ENCODE measurements at regions not wholly inside any gene's neighbourhood (a gene's known extent, or its start where the extent isn't known, plus 50 kb on each side); places are given as distances from the start of the nearest gene placed in this dataset.

DNA sequence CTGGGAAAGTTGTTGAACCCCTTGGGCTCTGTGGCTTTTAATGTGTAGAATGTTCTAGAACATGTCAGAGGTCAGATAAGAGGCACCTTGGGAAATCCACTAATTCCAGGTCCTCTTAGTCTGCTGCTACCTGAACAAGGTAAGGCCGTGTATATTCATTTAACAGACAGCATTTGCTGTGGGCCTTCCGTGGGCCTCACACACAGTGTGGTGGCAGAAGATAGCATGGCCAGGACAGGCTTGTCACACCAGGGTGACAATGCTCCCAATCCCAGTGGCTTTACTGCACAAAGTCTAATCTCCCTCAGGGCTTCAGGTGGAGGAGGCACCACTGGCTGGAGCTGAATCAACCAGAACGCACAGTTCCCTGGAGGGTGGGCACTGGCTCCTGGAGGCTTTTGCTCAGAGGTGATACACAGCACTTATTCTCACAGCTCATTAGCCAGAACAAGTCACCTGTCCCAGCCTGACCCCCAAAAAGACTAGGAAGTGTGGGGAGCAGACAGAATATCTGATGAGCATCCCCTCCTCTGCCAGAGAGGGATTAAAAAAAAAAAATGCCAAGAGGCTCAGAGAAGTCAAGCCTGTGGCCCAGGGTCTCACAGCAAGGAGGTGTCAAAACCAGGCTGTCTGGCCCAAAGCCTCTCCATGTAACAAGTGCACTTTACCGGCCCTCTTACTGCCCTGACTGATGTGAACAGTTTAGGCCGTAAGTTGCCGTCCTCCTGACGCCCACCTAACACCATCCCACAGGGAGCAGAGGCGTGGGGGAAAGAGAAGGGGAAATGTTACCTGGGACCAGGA lies 216.9 kb upstream of the RAB6C start:
- H3K4me1 ChIP-seq = no peaks in the 10 kb centered on the region
- no peak overlapping the region for H3K4me3 ChIP-seq
- H3K27ac ChIP-seq = no peak overlapping the region
- DNase-seq = peak in 1 of 3 donors; percentile 34
- H3K36me3 ChIP-seq = no peaks in the 10 kb centered on the region
- TF ChIP-seq, protein P1, sequence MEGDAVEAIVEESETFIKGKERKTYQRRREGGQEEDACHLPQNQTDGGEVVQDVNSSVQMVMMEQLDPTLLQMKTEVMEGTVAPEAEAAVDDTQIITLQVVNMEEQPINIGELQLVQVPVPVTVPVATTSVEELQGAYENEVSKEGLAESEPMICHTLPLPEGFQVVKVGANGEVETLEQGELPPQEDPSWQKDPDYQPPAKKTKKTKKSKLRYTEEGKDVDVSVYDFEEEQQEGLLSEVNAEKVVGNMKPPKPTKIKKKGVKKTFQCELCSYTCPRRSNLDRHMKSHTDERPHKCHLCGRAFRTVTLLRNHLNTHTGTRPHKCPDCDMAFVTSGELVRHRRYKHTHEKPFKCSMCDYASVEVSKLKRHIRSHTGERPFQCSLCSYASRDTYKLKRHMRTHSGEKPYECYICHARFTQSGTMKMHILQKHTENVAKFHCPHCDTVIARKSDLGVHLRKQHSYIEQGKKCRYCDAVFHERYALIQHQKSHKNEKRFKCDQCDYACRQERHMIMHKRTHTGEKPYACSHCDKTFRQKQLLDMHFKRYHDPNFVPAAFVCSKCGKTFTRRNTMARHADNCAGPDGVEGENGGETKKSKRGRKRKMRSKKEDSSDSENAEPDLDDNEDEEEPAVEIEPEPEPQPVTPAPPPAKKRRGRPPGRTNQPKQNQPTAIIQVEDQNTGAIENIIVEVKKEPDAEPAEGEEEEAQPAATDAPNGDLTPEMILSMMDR (IDR thresholded peaks at IDR 0.05) = no peak
- TF ChIP-seq POLR2A (IDR thresholded peaks at IDR 0.05) = no peak
- H3K27me3 ChIP-seq = no peaks in the 10 kb centered on the region
- no peaks in the 10 kb centered on the region for H3K9me3 ChIP-seq

DNA sequence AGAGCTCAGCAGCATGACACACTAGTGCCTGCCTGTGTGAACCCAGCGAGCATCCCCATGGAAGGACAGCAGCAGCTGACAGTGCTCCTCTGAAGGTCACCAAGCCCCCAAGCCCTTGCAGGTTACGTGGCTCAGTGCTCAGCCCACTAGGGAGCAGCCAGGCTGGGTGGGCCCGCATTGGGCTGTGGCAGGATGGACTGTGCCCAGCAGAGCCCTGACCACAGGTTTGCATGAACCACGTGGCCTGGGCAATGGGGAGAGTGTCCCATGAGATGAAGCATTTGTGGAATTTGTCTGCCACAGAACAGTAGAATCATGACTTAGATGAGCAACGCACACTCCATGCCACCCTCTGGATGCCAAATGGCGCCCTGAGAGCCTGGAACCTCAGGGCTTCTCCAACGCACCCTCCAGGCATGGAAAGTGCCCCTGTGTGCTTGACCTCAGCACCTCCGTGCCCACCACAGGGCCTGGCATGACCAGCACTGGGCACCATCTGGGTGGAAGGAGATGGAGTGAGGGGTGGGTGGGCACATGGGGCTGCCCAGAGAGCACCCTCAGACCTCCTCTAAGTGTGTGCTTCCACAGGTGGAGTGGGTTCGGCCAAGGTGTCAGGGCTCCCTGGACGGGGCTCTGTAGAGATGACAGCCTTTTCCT lies 216.1 kb upstream of the RAB6C start:
- H3K27ac ChIP-seq = no peak overlapping the region
- H3K36me3 ChIP-seq = no peaks in the 10 kb centered on the region
- no peaks in the 10 kb centered on the region for H3K9me3 ChIP-seq
- H3K4me3 ChIP-seq = no peak overlapping the region
- TF ChIP-seq, protein P1 (IDR thresholded peaks at IDR 0.05) = no peak
- no peak for TF ChIP-seq POLR2A (IDR thresholded peaks at IDR 0.05)
- DNase-seq = peak in 1 of 3 donors; percentile 34
- H3K27me3 ChIP-seq = no peaks in the 10 kb centered on the region
- H3K4me1 ChIP-seq = no peaks in the 10 kb centered on the region

DNA sequence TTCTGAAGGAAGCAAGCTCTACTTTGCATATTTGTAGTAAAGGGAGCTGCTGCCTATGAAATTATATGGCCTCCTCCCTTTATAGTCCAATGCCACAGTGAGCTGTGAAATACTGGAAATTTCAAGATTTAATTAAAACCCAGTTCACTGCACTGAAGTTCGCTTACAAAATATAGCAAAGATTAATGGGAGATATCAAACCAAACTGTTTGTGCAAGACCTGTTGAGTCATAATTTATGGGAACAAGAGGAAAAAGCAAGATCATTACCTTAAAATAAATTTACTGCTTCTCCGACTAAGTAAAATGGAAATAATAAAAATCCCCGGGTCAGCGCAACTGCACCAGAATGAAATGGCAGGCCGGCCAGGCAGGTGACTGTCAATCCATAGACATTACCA lies 215.5 kb upstream of the RAB6C start:
- DNase-seq = no peak
- TF ChIP-seq POLR2A (IDR thresholded peaks at IDR 0.05) = no peak
- TF ChIP-seq, protein P1 (IDR thresholded peaks at IDR 0.05) = no peak
- H3K27ac ChIP-seq = no peak overlapping the region
- H3K27me3 ChIP-seq = no peaks in the 10 kb centered on the region
- no peaks in the 10 kb centered on the region for H3K9me3 ChIP-seq
- H3K36me3 ChIP-seq = no peaks in the 10 kb centered on the region
- H3K4me3 ChIP-seq = no peak overlapping the region
- H3K4me1 ChIP-seq = no peaks in the 10 kb centered on the region

DNA sequence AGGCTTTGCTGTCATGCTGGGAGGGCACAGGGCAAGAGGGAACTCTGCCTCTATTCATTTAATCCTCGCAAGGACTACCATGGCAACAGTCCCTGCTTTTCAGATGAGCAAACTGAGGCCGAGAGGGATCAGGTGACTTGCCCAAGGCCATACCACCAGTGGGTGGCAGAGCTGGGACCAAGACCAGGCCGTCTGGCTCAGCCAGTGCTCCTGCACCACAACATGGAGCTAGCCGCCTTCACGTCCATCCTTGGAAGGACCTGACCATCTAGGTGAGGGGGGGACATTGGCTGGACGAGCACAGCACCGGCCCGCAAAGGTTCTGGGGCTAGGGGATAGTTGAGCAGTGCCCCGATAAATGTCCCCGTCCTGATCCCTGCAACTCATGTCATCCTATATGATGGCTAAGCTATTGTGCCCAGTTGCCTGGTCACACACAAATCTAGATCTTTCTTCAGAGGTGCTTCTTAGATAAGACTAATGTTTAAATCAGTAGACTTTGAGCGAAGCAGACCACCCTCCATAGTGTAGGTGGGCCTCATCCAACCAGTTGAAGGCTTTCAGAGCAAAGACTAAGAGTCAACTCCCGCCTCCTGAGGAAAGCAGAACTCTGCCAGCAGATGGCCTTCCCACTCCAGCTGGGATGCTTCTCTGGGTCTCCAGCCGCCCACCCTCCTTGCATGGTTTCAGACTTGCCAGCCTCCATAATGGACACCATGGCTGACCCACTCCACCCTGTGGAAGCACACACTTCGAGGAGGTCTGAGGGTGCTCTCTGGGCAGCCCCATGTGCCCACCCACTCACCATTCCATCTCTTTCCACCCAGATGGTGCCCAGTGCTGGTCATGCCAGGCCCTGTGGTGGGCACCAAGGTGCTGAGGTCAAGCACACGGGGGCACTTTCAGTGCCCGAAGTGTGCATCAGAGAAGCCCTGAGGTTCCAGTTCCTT lies 214.8 kb upstream of the RAB6C start:
- TF ChIP-seq, protein P1 (IDR thresholded peaks at IDR 0.05) = peak in 1 of 6 experiments; percentile 7
- TF ChIP-seq POLR2A (IDR thresholded peaks at IDR 0.05) = no peak
- Histone ChIP-seq H3K36me3 (no peaks in the 10 kb centered on the region), H3K4me1 (no peaks in the 10 kb centered on the region), H3K9me3 (no peaks in the 10 kb centered on the region), H3K27me3 (no peaks in the 10 kb centered on the region), H3K4me3 (no peak overlapping the region), H3K27ac (no peak overlapping the region)
- DNase-seq = peak in 1 of 3 donors; percentile 42

DNA sequence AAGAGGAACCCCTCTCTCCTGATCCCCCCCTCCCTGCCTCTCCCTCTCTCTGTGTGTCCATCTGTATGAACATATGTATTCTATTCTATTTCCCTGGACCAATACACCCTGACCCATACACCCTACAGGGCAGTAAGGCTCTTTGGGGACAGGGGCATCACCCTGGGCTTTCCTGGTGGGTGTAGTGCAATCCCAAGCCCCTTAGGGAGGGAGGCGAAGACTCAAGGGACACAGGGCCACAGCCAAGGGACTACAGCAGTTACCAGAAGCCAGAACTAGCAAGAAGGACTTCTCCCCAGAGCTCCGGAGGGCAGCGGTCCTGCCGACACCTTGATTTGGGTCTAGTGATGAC lies 214.2 kb upstream of the RAB6C start:
- no peaks in the 10 kb centered on the region for H3K36me3 ChIP-seq
- DNase-seq = peak in 1 of 3 donors; percentile 25
- H3K27ac ChIP-seq = no peak overlapping the region
- no peak overlapping the region for H3K4me3 ChIP-seq
- no peak for TF ChIP-seq POLR2A (IDR thresholded peaks at IDR 0.05)
- TF ChIP-seq, protein P1 (IDR thresholded peaks at IDR 0.05) = no peak
- H3K9me3 ChIP-seq = no peaks in the 10 kb centered on the region
- H3K4me1 ChIP-seq = no peaks in the 10 kb centered on the region
- no peaks in the 10 kb centered on the region for H3K27me3 ChIP-seq

All from Peyer's patch (tissue), 4 donors.